Smooth muscle cell (in vitro differentiated cells): ENCODE measurements at regions not wholly inside any gene's neighbourhood (a gene's known extent, or its start where the extent isn't known, plus 50 kb on each side); places are given as distances from the start of the nearest gene placed in this dataset.

ENCODE experiments used
- DNase-seq: peaks from one replicate; lab custom pipeline; 2025; ENCODE audit not compliant: unreplicated experiment; lab: John Stamatoyannopoulos, UW
- H2AFZ ChIP-seq: fragments of 200-600 bp; sonication (generic); 2 replicates; pipeline ENCODE4 v1.6.0; 2016; ENCODE audit warnings: antibody characterized with exemption, low read depth, mild to moderate bottlenecking
- H3F3A ChIP-seq: fragments of 200-600 bp; sonication (generic); 2 replicates; pipeline ENCODE4 v1.6.0; 2017; ENCODE audit warnings: antibody characterized with exemption, low read depth
- H3K27ac ChIP-seq: fragments of 200-600 bp; sonication (generic); 2 replicates; pipeline ENCODE4 v1.5.1; 2016; ENCODE audit warnings: low read depth, mild to moderate bottlenecking
- H3K27me3 ChIP-seq: fragments of 200-600 bp; sonication (generic); 2 replicates; pipeline ENCODE4 v1.6.1; 2016; ENCODE audit warnings: low read depth, mild to moderate bottlenecking
- H3K36me3 ChIP-seq: fragments of 200-600 bp; sonication (generic); 2 replicates; pipeline ENCODE4 v1.5.1; 2016; ENCODE audit warnings: low read depth
- H3K4me1 ChIP-seq: fragments of 200-600 bp; sonication (generic); 2 replicates; pipeline ENCODE4 v1.5.1; 2016; ENCODE audit warnings: low read depth
- H3K4me2 ChIP-seq: fragments of 200-600 bp; sonication (generic); 2 replicates; pipeline ENCODE4 v1.6.0; 2016; ENCODE audit warnings: mild to moderate bottlenecking
- H3K4me3 ChIP-seq: fragments of 200-600 bp; sonication (generic); 2 replicates; pipeline ENCODE4 v1.5.1; 2016; ENCODE audit warnings: mild to moderate bottlenecking
- H3K79me2 ChIP-seq: fragments of 200-600 bp; sonication (generic); 2 replicates; pipeline ENCODE4 v1.6.0; 2016; ENCODE audit warnings: low read depth, mild to moderate bottlenecking
- H3K9ac ChIP-seq: fragments of 200-600 bp; sonication (generic); 2 replicates; pipeline ENCODE4 v1.6.0; 2016; ENCODE audit warnings: low read depth
- H3K9me3 ChIP-seq: fragments of 200-600 bp; sonication (generic); replicated peaks from 2 replicates; pipeline ENCODE4 v1.5.1; 2016; ENCODE audit warnings: low read depth
- H4K20me1 ChIP-seq: fragments of 200-600 bp; sonication (generic); 2 replicates; pipeline ENCODE4 v1.6.0; 2016; ENCODE audit warnings: low read depth
- CTCF ChIP-seq: fragments of 200-600 bp; sonication (generic); IDR thresholded peaks from 2 replicates; pipeline ENCODE4 v1.5.1; 2017; ENCODE audit warnings: borderline replicate concordance, mild to moderate bottlenecking, antibody characterized with exemption; ENCODE audit not compliant: insufficient read depth, poor library complexity, severe bottlenecking
- WGBS: methylation state at CpG from one replicate; pipeline ENCODE4 v1.1.7; 2016; ENCODE audit warnings: low lambda C conversion rate; 5-methylcytosine and 5-hydroxymethylcytosine counted together

GRCh38 chr2:172344159-172344558 lies 83.2 kb upstream of the ITGA6 start:
- H4K20me1 ChIP-seq = no peaks in the 10 kb centered on the region
- H2AFZ ChIP-seq = no peak overlapping the region
- H3K9ac ChIP-seq = no peak overlapping the region
- no peak overlapping the region for H3K4me3 ChIP-seq
- H3K4me1 ChIP-seq = no peaks in the 10 kb centered on the region
- no peaks in the 10 kb centered on the region for H3K27me3 ChIP-seq
- DNase-seq = no peak
- H3K9me3 ChIP-seq = no peaks in the 10 kb centered on the region
- no peak overlapping the region for H3K27ac ChIP-seq
- H3K36me3 ChIP-seq = no peaks in the 10 kb centered on the region
- TF ChIP-seq CTCF = no peak
- H3K79me2 ChIP-seq = no peaks in the 10 kb centered on the region
- no peaks in the 10 kb centered on the region for H3F3A ChIP-seq
- no peak overlapping the region for H3K4me2 ChIP-seq
- 97% methylated on average over 2 of the region's 2 CpGs for WGBS

GRCh38 chr2:172345956-172346555 lies 81.3 kb upstream of the ITGA6 start:
- H2AFZ ChIP-seq = no peak overlapping the region
- no peak overlapping the region for H3K27ac ChIP-seq
- TF ChIP-seq CTCF = no peak
- whole genome bisulfite sequencing = 64% methylated on average over 1 of the region's 1 CpG
- H3K9me3 ChIP-seq = no peaks in the 10 kb centered on the region
- no peaks in the 10 kb centered on the region for H4K20me1 ChIP-seq
- no peaks in the 10 kb centered on the region for H3K27me3 ChIP-seq
- H3K4me3 ChIP-seq = no peak overlapping the region
- H3K4me2 ChIP-seq = no peak overlapping the region
- H3K9ac ChIP-seq = no peak overlapping the region
- H3K36me3 ChIP-seq = no peaks in the 10 kb centered on the region
- DNase-seq = no peak
- no peaks in the 10 kb centered on the region for H3K4me1 ChIP-seq
- H3F3A ChIP-seq = no peaks in the 10 kb centered on the region
- no peaks in the 10 kb centered on the region for H3K79me2 ChIP-seq

GRCh38 chr2:172348555-172349288 lies 78.7 kb upstream of the ITGA6 start:
- DNase-seq = no peak
- H3K4me2 ChIP-seq = no peak overlapping the region
- H3F3A ChIP-seq = no peaks in the 10 kb centered on the region
- no peak overlapping the region for H3K4me3 ChIP-seq
- H3K9ac ChIP-seq = no peak overlapping the region
- no peaks in the 10 kb centered on the region for H3K27me3 ChIP-seq
- no peak overlapping the region for H3K27ac ChIP-seq
- WGBS = 88% methylated on average over 4 of the region's 4 CpGs
- no peaks in the 10 kb centered on the region for H3K4me1 ChIP-seq
- no peak for TF ChIP-seq CTCF
- H2AFZ ChIP-seq = no peak overlapping the region
- H3K79me2 ChIP-seq = no peaks in the 10 kb centered on the region
- no peaks in the 10 kb centered on the region for H3K36me3 ChIP-seq
- H4K20me1 ChIP-seq = no peaks in the 10 kb centered on the region
- H3K9me3 ChIP-seq = no peaks in the 10 kb centered on the region
